ENCODE measurements at regions not wholly inside any gene's neighbourhood (a gene's known extent, or its start where the extent isn't known, plus 50 kb on each side); places are given as distances from the start of the nearest gene placed in this dataset.
A peak's percentile ranks its signal among the peaks of the same experiment; 100 is the strongest.

- no peak overlapping the region for H3K4me3 ChIP-seq
- no peaks in the 10 kb centered on the region for H3K9me3 ChIP-seq
- DNase-seq, result no peak
- H3K9ac ChIP-seq (ENCODE audit: low read depth in 2 of 2, low read length in 2 of 2), result no peak overlapping the region
- intact Hi-C loops (cut with DNase I), result no loop called here
- no peak for TF ChIP-seq CTCF (IDR thresholded peaks at IDR 0.05)
- no peak overlapping the region for H3K27ac ChIP-seq
- no peaks in the 10 kb centered on the region for H3K27me3 ChIP-seq
- no peaks in the 10 kb centered on the region for H3K36me3 ChIP-seq
- no peaks in the 10 kb centered on the region for H3K4me1 ChIP-seq
Observed at GRCh38 chr18:32577561-32577960, 106.9 kb upstream of the GAREM1 start.

GRCh38 chr18:32576296-32576916 is 105.7 kb upstream of the GAREM1 start:
- no peak for DNase-seq
- H3K27me3 ChIP-seq, result no peaks in the 10 kb centered on the region
- intact Hi-C loops (cut with DNase I), result no loop called here
- no peak for TF ChIP-seq CTCF (IDR thresholded peaks at IDR 0.05)
- no peaks in the 10 kb centered on the region for H3K9me3 ChIP-seq
- H3K4me3 ChIP-seq, result no peak overlapping the region
- no peaks in the 10 kb centered on the region for H3K36me3 ChIP-seq
- H3K4me1 ChIP-seq, result no peaks in the 10 kb centered on the region
- no peak overlapping the region for H3K27ac ChIP-seq
- no peak overlapping the region for H3K9ac ChIP-seq (ENCODE audit: low read depth in 2 of 2, low read length in 2 of 2)

GRCh38 chr18:32566960-32567359 is 96.3 kb upstream of the GAREM1 start:
- Histone ChIP-seq H3K9me3 (no peaks in the 10 kb centered on the region), H3K36me3 (no peaks in the 10 kb centered on the region), H3K9ac (ENCODE audit: low read depth in 2 of 2, low read length in 2 of 2) (no peak overlapping the region), H3K4me1 (no peaks in the 10 kb centered on the region), H3K4me3 (no peak overlapping the region), H3K27ac (no peak overlapping the region), H3K27me3 (no peaks in the 10 kb centered on the region)
- peak; percentile 22 for DNase-seq
- TF ChIP-seq CTCF (IDR thresholded peaks at IDR 0.05), result no peak
- intact Hi-C loops (cut with DNase I), result no loop called here

GRCh38 chr18:32553640-32554365 is 83.1 kb upstream of the GAREM1 start:
- Histone ChIP-seq H3K4me3 (no peak overlapping the region), H3K9ac (ENCODE audit: low read depth in 2 of 2, low read length in 2 of 2) (no peak overlapping the region), H3K27me3 (no peaks in the 10 kb centered on the region), H3K36me3 (no peaks in the 10 kb centered on the region), H3K9me3 (no peaks in the 10 kb centered on the region), H3K27ac (no peak overlapping the region), H3K4me1 (no peaks in the 10 kb centered on the region)
- intact Hi-C loops (cut with DNase I), result loop anchor here (2.0 to 5.0 kb wide), 2 partner anchors 282 to 395 kb away; no protein-coding TSS in a partner anchor
- DNase-seq, result no peak
- TF ChIP-seq CTCF (IDR thresholded peaks at IDR 0.05), result no peak

- no peak for DNase-seq
- H3K27me3 ChIP-seq, result no peaks in the 10 kb centered on the region
Observed at GRCh38 chr18:32553174-32553573, 82.5 kb upstream of the GAREM1 start.

More at GRCh38 chr18:32553174-32553573, 82.5 kb upstream of the GAREM1 start:
- Histone ChIP-seq H3K4me1 (no peaks in the 10 kb centered on the region), H3K9me3 (no peaks in the 10 kb centered on the region), H3K36me3 (no peaks in the 10 kb centered on the region), H3K4me3 (no peak overlapping the region), H3K9ac (ENCODE audit: low read depth in 2 of 2, low read length in 2 of 2) (no peak overlapping the region), H3K27ac (no peak overlapping the region)
- intact Hi-C loops (cut with DNase I), result loop anchor here (2.0 to 5.0 kb wide), 2 partner anchors 281 to 394 kb away; no protein-coding TSS in a partner anchor
- TF ChIP-seq CTCF (IDR thresholded peaks at IDR 0.05), result no peak
